GM10266 (cell line): ENCODE measurements at regions not wholly inside any gene's neighbourhood (a gene's known extent, or its start where the extent isn't known, plus 50 kb on each side); places are given as distances from the start of the nearest gene placed in this dataset.

ENCODE experiments used
- DNase-seq: peaks from one replicate; pipeline ENCODE4 v3.0.0; 2012; ENCODE audit errors: extremely low spot score
- TF ChIP-seq, protein P1 (sequence below): IDR thresholded peaks from 2 replicates; pipeline ENCODE4 v1.5.1; 2012; ENCODE audit warnings: mild to moderate bottlenecking, low read depth; ENCODE audit not compliant: control insufficient read depth, insufficient read depth; ENCODE audit errors: missing control alignments

DNA sequence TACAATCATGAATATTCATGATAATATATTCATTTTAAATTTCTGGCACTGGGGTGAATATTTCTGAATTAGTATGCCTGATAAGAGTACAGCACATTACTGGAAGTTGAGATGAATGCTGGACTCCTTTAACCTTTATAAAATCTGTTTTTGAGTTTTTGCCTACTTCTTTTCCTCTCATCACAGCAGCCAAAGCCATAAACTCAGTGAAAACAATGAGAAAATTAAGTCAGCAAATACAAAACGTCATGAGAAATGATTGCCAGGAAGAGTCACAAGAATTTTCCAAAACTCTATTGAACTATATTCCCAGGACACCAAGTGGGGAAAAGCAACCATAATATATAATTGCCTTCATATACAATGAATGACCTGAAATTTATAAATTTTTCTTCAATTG, 837.6 kb downstream of the TBC1D32 start:
- TF ChIP-seq, protein P1, sequence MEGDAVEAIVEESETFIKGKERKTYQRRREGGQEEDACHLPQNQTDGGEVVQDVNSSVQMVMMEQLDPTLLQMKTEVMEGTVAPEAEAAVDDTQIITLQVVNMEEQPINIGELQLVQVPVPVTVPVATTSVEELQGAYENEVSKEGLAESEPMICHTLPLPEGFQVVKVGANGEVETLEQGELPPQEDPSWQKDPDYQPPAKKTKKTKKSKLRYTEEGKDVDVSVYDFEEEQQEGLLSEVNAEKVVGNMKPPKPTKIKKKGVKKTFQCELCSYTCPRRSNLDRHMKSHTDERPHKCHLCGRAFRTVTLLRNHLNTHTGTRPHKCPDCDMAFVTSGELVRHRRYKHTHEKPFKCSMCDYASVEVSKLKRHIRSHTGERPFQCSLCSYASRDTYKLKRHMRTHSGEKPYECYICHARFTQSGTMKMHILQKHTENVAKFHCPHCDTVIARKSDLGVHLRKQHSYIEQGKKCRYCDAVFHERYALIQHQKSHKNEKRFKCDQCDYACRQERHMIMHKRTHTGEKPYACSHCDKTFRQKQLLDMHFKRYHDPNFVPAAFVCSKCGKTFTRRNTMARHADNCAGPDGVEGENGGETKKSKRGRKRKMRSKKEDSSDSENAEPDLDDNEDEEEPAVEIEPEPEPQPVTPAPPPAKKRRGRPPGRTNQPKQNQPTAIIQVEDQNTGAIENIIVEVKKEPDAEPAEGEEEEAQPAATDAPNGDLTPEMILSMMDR = no peak
- DNase-seq = no peak

DNA sequence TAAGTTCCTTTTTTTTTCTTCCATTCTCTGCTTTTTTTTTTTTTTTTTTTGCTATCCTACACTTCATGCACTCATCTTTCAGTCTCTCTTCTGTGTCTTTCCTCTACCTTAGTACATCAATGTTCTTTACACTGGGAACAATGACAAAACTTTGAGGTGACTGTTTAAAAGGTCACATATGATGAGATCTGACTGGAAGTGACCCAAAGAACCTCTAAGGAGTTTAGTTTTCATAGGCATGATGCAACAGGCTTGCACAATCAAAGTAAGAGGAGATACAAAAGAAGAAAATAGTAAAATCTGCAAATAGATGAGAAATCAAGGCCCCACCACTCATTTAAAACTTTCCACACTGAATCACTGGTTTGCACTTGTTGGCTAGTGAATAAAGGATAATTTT, 840.8 kb downstream of the TBC1D32 start:
- DNase-seq = no peak
- TF ChIP-seq, protein P1 = no peak

DNA sequence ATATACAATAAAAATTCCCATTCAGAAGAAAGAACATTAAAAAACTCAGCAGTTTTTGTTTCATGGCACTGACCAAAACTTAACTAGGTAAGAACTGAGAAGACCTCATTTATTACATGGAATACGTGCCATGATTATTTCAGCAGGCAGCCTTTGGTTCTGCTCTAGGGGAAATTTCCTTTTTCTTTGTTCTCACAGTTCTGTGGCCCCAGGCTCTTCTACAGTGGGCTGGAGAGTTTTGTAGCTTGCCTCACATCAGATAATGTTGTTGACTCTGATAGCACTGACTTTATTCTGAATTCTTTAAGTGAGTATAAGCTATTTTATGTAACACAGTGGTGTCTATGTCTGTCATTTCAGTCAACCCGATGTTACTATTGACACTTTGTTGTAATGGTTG, 844.3 kb downstream of the TBC1D32 start:
- DNase-seq = no peak
- TF ChIP-seq, protein P1 = no peak

DNA sequence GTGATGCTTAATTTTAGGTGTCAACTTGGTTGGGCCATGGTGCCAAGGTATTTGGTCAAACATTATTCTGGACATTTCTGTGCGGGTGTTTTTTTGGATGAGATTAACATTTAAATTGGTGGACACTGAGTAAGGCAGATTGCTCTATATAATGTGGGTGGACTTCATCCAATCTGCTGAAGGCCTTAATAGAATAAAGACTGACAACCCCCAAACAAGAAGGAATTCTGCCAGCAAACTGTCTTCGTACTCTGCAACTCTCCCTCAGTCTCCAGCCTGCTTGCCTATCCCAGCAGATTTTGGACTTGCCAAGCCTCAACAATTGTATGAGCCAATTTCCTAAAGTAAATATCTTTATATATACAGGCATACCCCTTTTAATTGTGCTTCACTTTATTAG, 850.1 kb downstream of the TBC1D32 start:
- TF ChIP-seq, protein P1 = no peak
- no peak for DNase-seq

DNA sequence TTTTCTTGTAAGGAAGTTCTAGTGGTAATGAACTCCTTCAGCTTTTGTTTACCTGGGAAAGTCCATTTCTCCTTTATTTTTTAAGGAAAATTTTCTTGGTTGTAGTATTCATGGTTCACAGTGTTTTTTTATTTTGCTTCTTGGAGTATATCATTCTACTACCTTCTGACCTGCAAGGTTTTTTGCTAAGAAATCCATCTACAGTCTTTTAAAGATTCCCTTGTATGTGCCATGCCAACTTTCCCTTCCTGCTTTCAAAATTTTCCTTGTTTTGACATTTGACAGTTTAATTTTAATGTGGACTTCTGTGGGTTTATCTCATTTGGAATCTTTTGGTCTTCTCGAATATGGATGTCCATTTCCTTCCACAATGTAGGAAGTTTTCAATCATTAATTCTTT, 855.6 kb downstream of the TBC1D32 start:
- TF ChIP-seq, protein P1 = no peak
- DNase-seq = no peak

DNA sequence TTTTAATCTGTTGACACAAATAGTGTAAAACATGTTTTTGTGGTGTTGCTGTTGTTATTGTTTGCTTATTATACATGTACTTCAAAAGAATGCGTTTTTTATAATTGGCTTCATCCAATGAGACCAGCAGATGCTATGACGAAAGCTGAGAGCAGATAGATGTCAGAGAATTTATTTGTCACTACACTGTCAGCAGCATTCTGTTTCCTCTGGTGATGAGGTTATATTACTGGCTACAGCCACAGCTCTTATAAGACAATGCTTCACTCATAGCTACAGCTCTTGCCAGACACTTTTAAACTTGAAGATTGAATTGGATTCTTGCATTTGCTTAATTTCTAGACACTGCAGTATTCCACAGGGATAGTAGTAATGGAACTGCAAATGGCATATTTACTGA, 860.5 kb downstream of the TBC1D32 start:
- TF ChIP-seq, protein P1 = no peak

DNA sequence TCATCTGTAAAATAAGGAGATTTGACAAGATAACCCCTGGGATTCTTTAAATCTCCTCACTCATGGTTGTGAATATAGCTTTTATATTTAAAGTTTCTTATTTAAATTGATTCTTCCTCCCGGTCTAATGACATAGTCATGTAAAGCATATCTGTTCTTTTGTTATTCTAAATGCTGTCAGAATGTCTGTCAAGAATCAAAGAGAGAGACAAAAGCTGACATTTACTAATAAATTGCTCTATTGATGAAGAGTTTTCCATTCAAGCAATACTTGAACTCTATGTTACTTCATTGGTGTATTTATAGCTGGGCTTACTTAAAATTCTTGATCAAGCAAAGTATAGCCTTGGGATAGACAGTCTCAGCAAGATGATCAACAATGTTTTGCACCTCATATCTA, 865.8 kb downstream of the TBC1D32 start:
- DNase-seq = no peak
- TF ChIP-seq, protein P1 = no peak

More for the DNA sequence above, 860.5 kb downstream of the TBC1D32 start:
- DNase-seq = no peak

DNA sequence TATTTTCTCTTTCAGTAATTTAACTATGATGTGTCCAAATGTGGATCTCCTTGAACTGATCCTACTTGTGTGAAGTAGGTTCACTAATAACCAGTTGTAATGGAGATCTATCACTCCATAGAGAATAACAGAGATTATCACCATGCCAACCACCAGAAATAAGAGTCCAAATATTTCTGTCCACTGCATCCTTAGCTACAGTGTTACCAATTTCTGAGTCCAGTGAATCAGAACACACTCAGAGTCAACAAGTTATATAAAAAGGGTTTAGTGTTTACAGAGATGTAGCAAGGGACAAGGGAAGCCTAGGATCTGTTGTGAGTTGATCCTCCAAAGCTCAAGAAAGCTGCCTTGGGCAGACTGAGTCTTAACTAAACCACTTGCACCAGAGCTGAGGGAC, 882.8 kb downstream of the TBC1D32 start:
- TF ChIP-seq, protein P1 = no peak

More for the DNA sequence above, 882.8 kb downstream of the TBC1D32 start:
- DNase-seq = no peak
